ENCODE measurements at regions not wholly inside any gene's neighbourhood (a gene's known extent, or its start where the extent isn't known, plus 50 kb on each side); places are given as distances from the start of the nearest gene placed in this dataset.

DNA sequence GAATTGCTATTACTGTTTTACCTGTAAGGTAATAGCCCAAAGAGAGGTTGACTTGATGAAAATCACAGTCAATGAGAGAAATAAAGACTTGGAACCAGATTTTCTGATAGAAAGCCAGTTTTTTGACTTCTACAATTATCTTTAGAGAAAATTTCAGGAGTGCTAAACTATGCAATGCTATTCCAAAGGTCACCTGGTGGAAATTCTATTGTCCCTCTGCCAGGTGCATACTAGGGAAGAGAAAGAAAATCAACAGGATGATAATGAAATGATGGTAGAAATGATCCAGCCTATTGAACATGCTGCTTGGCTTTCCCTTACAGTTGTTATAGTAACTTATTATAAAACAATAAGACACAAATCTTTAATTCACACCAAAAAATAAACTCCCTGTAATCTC, 85.0 kb downstream of the FASTKD2 start:
- no peaks in the 10 kb centered on the region for H3K9me3 ChIP-seq (ENCODE audit: control insufficient read depth in 2 of 3, insufficient read depth in 1 of 3, low read length in 3 of 3)
- no peaks in the 10 kb centered on the region for H3K4me1 ChIP-seq (ENCODE audit: control insufficient read depth in 2 of 3, insufficient read depth in 2 of 3, low read depth in 1 of 3, low read length in 3 of 3)
- no peak overlapping the region for H3K4me3 ChIP-seq (ENCODE audit: low read length in 3 of 3)
- intact Hi-C loops (cut with DNase I), result no loop called here
- DNase-seq (no peak), FAIRE-seq (no peak)
- no peaks in the 10 kb centered on the region for H3K36me3 ChIP-seq (ENCODE audit: control insufficient read depth in 2 of 3, insufficient read depth in 3 of 3, low read length in 3 of 3)
- no peaks in the 10 kb centered on the region for H3K27me3 ChIP-seq (ENCODE audit: control insufficient read depth, insufficient read depth, low read length)
- H3K9ac ChIP-seq (ENCODE audit: low read length in 3 of 3), result no peak overlapping the region
- H3K27ac ChIP-seq (ENCODE audit: low read depth in 2 of 2, low read length in 2 of 2), result no peak overlapping the region
- TF ChIP-seq, protein P1, sequence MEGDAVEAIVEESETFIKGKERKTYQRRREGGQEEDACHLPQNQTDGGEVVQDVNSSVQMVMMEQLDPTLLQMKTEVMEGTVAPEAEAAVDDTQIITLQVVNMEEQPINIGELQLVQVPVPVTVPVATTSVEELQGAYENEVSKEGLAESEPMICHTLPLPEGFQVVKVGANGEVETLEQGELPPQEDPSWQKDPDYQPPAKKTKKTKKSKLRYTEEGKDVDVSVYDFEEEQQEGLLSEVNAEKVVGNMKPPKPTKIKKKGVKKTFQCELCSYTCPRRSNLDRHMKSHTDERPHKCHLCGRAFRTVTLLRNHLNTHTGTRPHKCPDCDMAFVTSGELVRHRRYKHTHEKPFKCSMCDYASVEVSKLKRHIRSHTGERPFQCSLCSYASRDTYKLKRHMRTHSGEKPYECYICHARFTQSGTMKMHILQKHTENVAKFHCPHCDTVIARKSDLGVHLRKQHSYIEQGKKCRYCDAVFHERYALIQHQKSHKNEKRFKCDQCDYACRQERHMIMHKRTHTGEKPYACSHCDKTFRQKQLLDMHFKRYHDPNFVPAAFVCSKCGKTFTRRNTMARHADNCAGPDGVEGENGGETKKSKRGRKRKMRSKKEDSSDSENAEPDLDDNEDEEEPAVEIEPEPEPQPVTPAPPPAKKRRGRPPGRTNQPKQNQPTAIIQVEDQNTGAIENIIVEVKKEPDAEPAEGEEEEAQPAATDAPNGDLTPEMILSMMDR (IDR thresholded peaks at IDR 0.05; ENCODE audit: borderline replicate concordance, extremely low read depth, insufficient read depth), result no peak

- Histone ChIP-seq H3K36me3 (ENCODE audit: control insufficient read depth in 2 of 3, insufficient read depth in 3 of 3, low read length in 3 of 3) (no peaks in the 10 kb centered on the region), H3K4me3 (ENCODE audit: low read length in 3 of 3) (no peak overlapping the region), H3K27me3 (ENCODE audit: control insufficient read depth, insufficient read depth, low read length) (no peaks in the 10 kb centered on the region), H3K9me3 (ENCODE audit: control insufficient read depth in 2 of 3, insufficient read depth in 1 of 3, low read length in 3 of 3) (no peaks in the 10 kb centered on the region), H3K9ac (ENCODE audit: low read length in 3 of 3) (no peak overlapping the region), H3K4me1 (ENCODE audit: control insufficient read depth in 2 of 3, insufficient read depth in 2 of 3, low read depth in 1 of 3, low read length in 3 of 3) (no peaks in the 10 kb centered on the region), H3K27ac (ENCODE audit: low read depth in 2 of 2, low read length in 2 of 2) (no peak overlapping the region)
- DNase-seq (no peak), FAIRE-seq (no peak)
- TF ChIP-seq, protein P1 (IDR thresholded peaks at IDR 0.05; ENCODE audit: borderline replicate concordance, extremely low read depth, insufficient read depth), result no peak
- intact Hi-C loops (cut with DNase I), result no loop called here
Observed at GRCh38 chr2:206851521-206851920, 86.1 kb downstream of the FASTKD2 start.

DNA sequence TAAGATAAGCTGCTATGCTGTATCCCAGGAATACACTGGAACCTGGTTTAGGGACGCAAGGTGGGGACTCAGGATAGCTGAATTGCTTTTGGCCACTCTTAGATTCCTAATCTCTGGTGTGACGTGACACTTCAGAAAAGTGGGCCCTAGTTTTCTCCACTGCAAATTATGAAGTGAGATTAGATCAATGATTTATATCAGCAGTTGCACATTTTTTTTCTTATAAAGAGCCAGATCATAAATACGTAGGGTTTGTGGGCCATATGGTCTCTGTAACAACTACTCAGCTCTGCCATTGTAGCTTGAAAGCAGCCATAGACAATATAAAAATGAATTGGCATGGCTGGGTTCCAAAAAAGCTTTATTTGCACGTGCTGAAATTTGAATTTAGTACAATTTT, 85.4 kb upstream of the CPO start:
- H3K27ac ChIP-seq (ENCODE audit: low read depth in 2 of 2, low read length in 2 of 2), result no peak overlapping the region
- intact Hi-C loops (cut with DNase I), result no loop called here
- DNase-seq (no peak), FAIRE-seq (no peak)
- no peak overlapping the region for H3K4me3 ChIP-seq (ENCODE audit: low read length in 3 of 3)
- no peaks in the 10 kb centered on the region for H3K36me3 ChIP-seq (ENCODE audit: control insufficient read depth in 2 of 3, insufficient read depth in 3 of 3, low read length in 3 of 3)
- no peak overlapping the region for H3K9ac ChIP-seq (ENCODE audit: low read length in 3 of 3)
- no peaks in the 10 kb centered on the region for H3K27me3 ChIP-seq (ENCODE audit: control insufficient read depth, insufficient read depth, low read length)
- no peaks in the 10 kb centered on the region for H3K4me1 ChIP-seq (ENCODE audit: control insufficient read depth in 2 of 3, insufficient read depth in 2 of 3, low read depth in 1 of 3, low read length in 3 of 3)
- no peaks in the 10 kb centered on the region for H3K9me3 ChIP-seq (ENCODE audit: control insufficient read depth in 2 of 3, insufficient read depth in 1 of 3, low read length in 3 of 3)
- TF ChIP-seq, protein P1 (IDR thresholded peaks at IDR 0.05; ENCODE audit: borderline replicate concordance, extremely low read depth, insufficient read depth), result no peak

All from kidney (tissue), 13 donors.